ENCODE measurements at regions not wholly inside any gene's neighbourhood (a gene's known extent, or its start where the extent isn't known, plus 50 kb on each side); places are given as distances from the start of the nearest gene placed in this dataset.

DNA sequence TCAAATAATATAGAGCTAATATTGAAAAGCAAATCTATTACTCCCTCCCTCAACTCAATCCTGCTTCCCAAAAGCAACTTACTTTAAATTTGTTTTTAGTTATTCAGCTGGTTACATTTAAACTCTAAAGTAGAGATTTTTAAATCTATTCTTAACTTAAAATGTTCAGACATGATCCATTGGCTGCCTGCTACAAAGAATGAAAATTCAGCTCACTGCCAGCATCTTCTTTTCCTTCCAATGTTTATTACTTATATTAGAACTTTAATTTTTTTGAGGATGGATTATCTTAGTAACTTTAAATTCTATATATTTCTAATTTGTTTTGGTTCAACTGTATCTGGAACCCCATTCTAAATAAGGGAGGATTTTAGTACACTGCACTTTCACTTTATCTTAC lies 163.2 kb downstream of the TMEM167A start:
- no peaks in the 10 kb centered on the region for H3K36me3 ChIP-seq
- no peaks in the 10 kb centered on the region for H3K27me3 ChIP-seq
- no peaks in the 10 kb centered on the region for H3K4me1 ChIP-seq
- intact Hi-C loops (cut with DNase I) = no loop called here
- peaks cover 0 to 23% of the 10 kb centered on the region in 2 donors for H3K9me3 ChIP-seq
- H3K27ac ChIP-seq = no peak overlapping the region
- TF ChIP-seq, protein P1, sequence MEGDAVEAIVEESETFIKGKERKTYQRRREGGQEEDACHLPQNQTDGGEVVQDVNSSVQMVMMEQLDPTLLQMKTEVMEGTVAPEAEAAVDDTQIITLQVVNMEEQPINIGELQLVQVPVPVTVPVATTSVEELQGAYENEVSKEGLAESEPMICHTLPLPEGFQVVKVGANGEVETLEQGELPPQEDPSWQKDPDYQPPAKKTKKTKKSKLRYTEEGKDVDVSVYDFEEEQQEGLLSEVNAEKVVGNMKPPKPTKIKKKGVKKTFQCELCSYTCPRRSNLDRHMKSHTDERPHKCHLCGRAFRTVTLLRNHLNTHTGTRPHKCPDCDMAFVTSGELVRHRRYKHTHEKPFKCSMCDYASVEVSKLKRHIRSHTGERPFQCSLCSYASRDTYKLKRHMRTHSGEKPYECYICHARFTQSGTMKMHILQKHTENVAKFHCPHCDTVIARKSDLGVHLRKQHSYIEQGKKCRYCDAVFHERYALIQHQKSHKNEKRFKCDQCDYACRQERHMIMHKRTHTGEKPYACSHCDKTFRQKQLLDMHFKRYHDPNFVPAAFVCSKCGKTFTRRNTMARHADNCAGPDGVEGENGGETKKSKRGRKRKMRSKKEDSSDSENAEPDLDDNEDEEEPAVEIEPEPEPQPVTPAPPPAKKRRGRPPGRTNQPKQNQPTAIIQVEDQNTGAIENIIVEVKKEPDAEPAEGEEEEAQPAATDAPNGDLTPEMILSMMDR (IDR thresholded peaks at IDR 0.05) = no peak
- H3K4me3 ChIP-seq = no peak overlapping the region
- ATAC-seq (no peak), DNase-seq (no peak)

DNA sequence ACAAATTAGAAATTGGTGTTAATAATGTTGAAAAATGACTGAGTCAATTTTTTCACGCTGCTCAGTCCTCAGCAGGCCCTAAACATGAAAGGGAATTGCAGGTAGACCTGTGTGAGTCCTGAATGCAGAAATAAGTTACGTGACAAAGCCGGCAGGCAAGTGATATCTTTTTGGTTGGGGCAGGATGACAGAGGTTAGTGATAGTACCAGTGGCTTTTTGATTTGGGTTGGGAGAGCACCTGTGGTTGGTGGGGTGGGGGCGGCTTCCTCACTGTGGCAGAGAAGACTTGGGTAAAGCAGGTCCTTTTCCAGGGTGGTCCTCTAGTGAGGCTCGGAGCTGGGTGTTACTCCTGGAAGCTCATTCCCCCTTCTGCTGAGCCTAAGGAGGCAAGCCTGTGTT lies 164.7 kb downstream of the TMEM167A start:
- intact Hi-C loops (cut with DNase I) = no loop called here
- ATAC-seq = no peak
- DNase-seq = no peak
- H3K36me3 ChIP-seq = no peaks in the 10 kb centered on the region
- no peak overlapping the region for H3K4me3 ChIP-seq
- H3K27me3 ChIP-seq = no peaks in the 10 kb centered on the region
- TF ChIP-seq, protein P1 (IDR thresholded peaks at IDR 0.05) = no peak
- no peak overlapping the region for H3K27ac ChIP-seq
- peaks cover 0 to 23% of the 10 kb centered on the region in 2 donors for H3K9me3 ChIP-seq
- H3K4me1 ChIP-seq = no peaks in the 10 kb centered on the region

DNA sequence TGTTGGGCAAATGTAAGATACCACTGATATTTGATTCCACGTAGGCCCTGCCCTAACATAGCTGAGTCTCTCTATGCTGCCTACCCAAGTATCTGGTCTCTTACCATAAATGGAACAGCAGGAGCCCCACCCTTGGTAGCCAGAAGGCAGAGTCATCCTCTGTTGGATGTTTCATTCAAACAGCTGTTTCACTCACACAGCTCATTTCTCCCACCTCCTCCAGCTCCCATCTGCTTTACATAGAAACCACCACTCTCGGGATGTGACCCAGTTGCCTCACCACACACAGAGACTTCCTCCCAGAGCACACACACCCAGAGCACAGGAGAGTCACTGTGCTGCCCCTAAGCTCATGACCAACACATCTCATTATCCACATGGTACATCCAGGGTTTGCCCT lies 165.3 kb downstream of the TMEM167A start:
- Histone ChIP-seq H3K4me1 (no peaks in the 10 kb centered on the region), H3K9me3 (peaks cover 0 to 20% of the 10 kb centered on the region in 2 donors), H3K27me3 (no peaks in the 10 kb centered on the region), H3K36me3 (no peaks in the 10 kb centered on the region), H3K27ac (no peak overlapping the region), H3K4me3 (no peak overlapping the region)
- ATAC-seq = no peak
- intact Hi-C loops (cut with DNase I) = no loop called here
- DNase-seq = no peak
- TF ChIP-seq, protein P1 (IDR thresholded peaks at IDR 0.05) = no peak

DNA sequence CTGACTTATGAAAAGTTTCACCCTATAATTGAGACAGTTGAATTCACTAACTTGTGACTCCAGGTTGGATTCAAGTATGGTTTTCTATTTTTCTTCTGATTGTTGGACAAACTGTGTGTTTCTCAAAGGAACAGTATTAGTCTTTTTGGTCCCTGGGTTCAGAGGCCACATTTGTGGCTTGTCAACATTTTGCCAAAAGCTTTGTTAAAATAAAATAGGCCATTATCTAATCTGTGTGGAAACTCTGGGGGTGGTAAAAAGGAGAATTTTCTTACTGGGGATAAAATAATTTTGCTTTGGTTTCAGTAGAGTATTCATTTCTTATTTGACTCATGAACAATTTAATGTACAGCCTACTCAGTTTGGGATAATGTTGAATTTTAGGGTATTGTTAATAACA lies 166.3 kb downstream of the TMEM167A start:
- DNase-seq (no peak), ATAC-seq (no peak)
- H3K27ac ChIP-seq = no peak overlapping the region
- no peak overlapping the region for H3K4me3 ChIP-seq
- H3K36me3 ChIP-seq = no peaks in the 10 kb centered on the region
- H3K4me1 ChIP-seq = no peaks in the 10 kb centered on the region
- TF ChIP-seq, protein P1 (IDR thresholded peaks at IDR 0.05) = no peak
- peaks cover 0 to 10% of the 10 kb centered on the region in 2 donors for H3K9me3 ChIP-seq
- H3K27me3 ChIP-seq = no peaks in the 10 kb centered on the region
- intact Hi-C loops (cut with DNase I) = no loop called here

DNA sequence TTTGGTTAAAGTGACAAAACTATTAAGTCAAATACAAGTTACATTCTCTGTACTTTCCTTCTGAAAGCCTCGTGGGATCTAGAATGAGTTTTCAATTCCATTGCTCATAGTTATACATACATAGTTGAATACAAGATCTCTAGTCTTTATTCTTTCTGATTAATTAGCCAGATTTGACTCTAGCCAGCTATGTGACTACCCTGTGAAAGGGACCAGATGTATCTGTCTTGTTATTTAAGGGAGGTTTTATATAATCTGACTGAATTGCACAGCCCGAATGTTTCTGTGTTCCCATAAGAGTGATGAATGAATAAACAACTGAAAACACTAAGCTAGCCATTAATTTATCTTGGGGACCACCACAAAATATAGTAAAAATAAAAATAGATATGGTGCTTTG lies 166.7 kb downstream of the TMEM167A start:
- peaks cover 0 to 6% of the 10 kb centered on the region in 2 donors for H3K9me3 ChIP-seq
- no peak overlapping the region for H3K27ac ChIP-seq
- ATAC-seq (no peak), DNase-seq (no peak)
- intact Hi-C loops (cut with DNase I) = no loop called here
- no peaks in the 10 kb centered on the region for H3K4me1 ChIP-seq
- TF ChIP-seq, protein P1 (IDR thresholded peaks at IDR 0.05) = no peak
- H3K27me3 ChIP-seq = no peaks in the 10 kb centered on the region
- no peaks in the 10 kb centered on the region for H3K36me3 ChIP-seq
- no peak overlapping the region for H3K4me3 ChIP-seq
